SW 1271 (cell line): ENCODE measurements at regions not wholly inside any gene's neighbourhood (a gene's known extent, or its start where the extent isn't known, plus 50 kb on each side); places are given as distances from the start of the nearest gene placed in this dataset.

Experiments
- DNase-seq, 2 experiments: peaks; one replicate each; lab custom pipeline; 2025; lab: John Stamatoyannopoulos, UW

DNA sequence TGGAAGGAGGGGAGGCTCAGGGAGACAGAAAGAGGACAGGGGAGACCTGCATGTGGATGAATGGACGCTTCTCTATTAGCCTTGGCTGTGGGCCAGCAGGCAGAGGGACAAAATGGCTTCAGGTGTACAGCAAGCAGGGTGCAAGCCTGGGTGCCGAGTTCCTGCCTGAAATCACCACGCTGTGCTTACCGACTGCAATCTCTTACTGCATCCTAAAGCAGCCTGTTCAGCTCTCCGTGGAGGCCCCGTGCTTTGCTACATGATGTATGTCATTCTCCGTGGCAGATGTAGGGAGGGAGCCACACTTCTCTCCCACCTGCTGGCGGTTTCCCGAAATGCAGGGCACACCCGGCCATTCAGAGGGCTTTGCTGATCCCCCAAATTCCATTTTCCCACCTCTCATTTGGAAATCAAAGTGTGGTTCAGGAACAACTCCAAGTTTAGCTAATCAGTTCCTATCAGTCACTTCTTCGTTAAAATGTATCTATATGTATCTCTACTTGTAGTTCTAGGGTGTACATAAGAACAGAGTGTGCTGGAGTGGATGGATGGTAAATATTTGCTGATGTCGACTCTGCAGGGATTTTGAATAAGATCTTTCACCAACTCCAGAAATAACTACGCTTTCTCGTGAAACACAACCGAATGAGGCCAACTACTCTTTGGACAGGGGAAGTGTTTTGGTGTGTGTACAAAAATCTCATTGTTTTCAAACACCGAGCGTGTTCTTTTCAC, 122.3 kb upstream of the BACE2 start:
- DNase-seq = no peak

DNA sequence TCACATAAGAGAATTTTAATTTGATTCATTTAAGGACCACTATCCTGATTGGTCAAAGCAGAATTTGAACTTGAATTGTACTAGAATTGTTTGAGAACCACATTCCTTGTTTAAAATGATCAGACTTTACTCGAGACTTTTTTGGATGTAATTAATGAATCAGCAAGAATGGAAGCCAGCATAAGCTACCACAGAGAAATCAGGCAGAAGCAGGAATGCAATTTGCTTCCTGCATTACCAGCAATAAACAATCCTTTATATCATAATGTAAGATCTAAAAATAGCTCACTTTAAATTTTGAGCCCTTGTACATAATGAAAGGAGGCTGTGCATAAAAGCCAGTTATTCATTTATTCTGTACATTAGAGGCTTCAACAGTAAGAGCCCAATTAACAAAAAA, 119.8 kb upstream of the BACE2 start:
- no peak for DNase-seq

- DNase-seq = no peak
Measured at GRCh38 chr21:41048623-41049022, 119.3 kb upstream of the BACE2 start.

- no peak for DNase-seq
Measured at GRCh38 chr21:41052820-41053555, 115.0 kb upstream of the BACE2 start.

DNA sequence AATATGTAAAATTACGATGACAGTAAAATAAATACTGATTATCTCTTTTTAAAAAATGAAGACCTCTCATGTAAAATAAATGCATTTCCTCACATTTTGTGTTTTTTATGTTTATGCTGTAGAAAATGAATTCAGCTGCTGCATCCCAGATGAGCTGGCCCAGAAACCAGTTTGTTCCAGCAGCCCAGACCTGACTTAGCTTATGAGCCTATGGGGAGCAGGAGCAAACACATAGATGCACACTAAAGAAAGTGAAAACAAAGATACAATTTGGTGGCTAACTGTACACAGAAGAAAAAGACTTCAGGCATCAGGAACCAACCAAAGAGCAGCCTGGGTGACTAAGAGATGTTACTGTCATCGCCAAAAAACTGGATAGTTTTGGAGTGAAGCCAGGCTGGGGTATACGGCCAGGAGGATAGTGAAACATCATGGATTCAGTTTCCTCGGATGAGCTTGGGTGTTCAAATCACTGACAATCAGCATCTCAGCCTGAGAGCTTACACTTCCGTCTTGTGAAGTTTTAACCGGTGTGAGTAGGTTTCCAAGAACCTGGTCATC, 113.9 kb upstream of the BACE2 start:
- DNase-seq = no peak

DNA sequence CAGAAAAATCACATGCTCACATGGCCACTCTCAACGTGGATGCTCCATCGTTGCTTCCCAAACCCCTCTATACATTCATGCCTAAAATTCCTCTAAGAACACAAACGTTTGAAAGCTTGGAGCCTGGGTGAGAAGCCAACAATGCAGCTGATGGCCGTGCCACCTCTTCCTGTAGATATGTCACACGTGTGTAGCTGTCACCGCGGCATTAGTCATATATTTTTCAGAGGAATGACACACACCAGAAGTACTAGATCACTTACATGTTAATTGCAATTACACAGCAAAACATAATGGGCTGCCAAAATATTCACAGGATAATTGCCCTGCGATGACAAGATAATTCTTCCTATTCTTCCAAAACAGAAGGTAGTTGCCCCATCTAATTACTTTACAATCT, 112.7 kb upstream of the BACE2 start:
- no peak for DNase-seq

DNA sequence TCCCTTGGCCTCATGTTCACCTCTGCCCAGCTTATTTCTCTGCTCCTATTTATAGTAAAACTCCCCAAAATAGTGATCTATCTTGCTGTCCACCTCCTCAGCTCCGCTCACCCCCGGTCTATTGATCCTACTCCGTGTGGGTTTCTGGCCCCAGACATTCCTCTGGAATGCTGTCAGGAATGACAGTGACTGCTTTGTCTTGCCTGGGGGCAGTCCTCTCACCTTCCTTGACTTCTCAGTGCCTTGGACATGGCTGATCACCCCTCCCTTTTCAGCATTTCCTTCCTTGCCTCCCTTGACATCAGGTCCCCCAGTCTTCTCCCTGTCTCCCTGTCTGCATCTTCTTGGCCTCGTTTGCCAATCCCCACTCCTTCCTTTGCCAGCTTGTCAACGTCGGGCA, 108.1 kb upstream of the BACE2 start:
- no peak for DNase-seq

- no peak for DNase-seq
Measured at GRCh38 chr21:41061701-41062100, 106.3 kb upstream of the BACE2 start.

DNA sequence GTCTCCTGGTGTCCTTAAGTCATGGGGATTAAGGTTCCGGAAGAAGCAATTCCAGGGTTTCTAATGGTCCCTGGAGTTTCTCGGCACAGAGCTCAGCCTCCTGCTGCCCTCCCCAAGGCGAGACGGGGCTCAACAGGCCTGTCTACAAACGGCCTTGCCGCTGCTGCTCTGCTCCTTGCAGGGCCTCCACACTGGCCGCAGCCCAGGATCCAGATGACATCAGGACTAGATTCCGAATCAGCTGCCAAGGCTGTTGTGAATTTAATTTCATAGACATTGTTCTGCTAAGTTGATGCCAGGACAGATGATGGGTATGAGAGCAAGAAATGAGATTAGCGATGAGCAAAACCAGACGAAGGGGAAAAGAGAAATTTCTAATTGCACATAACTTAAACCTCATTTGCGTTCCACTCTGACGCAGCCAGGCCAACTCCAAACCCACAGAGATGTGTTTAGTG, 103.6 kb upstream of the BACE2 start:
- no peak for DNase-seq

- no peak for DNase-seq
Measured at GRCh38 chr21:41064951-41065350, 103.0 kb upstream of the BACE2 start.

DNA sequence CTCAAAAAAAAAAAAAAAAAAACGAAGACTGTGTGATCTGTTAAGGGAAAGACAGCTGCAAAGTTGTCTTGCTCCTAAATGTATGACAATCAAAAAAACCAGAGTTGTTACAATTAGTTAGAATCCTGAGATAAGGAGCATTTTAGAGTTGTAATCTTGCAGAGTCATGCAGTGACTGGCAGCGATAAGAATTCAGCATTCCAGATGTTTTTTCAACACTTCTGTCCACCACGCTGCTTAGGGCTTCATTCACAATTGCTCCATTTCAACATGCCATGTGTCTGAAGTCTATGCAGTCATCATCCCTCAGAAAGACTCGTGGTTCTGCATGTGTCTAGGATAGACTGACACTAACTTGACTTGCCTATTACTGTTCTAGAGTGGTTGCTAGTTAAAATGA, 102.4 kb upstream of the BACE2 start:
- no peak for DNase-seq

DNA sequence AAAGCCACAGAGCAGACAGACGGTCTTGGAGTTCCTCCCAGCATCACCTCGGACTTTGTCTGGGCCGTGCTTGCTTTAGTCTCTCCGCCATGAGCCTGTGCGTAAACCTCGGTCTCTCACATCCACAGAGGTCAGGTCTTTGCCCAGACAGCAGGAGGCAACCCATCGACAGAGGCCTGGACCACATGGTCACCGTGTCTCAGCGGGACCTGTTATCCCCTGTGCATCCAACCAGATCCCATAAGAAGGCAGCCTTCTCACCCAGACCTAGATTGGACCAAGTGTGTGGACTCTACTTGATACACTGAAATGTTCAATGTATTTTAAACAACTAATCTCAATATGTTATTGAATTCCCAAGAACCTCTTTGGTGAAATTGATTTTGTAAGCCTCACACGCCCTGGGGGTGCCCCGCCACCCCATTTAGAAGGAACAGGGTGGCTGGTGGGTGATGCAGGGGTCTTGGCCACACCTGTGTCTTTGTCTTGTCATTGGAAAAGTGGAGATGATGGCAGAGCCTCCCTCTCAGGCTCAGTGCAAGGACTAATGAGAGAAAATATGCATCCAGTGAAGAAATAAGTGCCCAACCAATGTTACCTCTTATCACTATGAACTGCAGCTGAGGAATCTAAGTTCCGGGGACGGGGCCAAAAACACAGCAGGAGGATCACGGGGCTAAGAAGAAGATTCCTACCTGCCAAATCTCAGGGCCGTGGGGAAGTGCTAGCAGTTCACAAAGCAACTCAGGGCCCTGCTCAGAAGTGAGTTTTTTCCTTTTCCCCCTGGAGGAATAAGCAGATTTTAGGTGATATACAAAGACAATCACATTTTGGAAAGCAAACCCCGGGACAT, 101.6 kb upstream of the BACE2 start:
- DNase-seq = no peak

DNA sequence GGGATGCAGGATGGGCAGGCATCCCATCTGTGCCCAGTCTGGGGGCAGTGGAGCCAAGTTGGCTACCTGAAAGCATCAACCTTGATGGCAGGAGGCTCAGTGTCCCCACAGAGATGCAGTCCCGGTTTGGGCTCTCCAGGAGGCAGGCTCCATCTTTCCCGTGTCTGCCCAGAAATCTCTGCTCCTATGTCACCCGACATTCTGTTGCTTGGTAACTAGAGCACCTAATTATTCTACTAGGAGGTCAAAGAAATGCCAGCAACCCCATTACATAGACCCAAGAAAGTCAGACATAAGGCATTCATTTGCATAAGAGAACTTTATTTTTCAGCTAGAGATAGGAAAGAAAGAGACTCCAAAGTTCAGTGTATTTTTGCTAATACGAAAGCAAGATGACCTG, 100.3 kb upstream of the BACE2 start:
- DNase-seq = no peak

- no peak for DNase-seq
Measured at GRCh38 chr21:41068496-41068895, 99.5 kb upstream of the BACE2 start.

GRCh38 chr21:41068967-41069642, 98.9 kb upstream of the BACE2 start:
- DNase-seq = peak in 1 of 2 experiments; percentile 5

GRCh38 chr21:41070284-41070683, 97.7 kb upstream of the BACE2 start:
- no peak for DNase-seq

DNA sequence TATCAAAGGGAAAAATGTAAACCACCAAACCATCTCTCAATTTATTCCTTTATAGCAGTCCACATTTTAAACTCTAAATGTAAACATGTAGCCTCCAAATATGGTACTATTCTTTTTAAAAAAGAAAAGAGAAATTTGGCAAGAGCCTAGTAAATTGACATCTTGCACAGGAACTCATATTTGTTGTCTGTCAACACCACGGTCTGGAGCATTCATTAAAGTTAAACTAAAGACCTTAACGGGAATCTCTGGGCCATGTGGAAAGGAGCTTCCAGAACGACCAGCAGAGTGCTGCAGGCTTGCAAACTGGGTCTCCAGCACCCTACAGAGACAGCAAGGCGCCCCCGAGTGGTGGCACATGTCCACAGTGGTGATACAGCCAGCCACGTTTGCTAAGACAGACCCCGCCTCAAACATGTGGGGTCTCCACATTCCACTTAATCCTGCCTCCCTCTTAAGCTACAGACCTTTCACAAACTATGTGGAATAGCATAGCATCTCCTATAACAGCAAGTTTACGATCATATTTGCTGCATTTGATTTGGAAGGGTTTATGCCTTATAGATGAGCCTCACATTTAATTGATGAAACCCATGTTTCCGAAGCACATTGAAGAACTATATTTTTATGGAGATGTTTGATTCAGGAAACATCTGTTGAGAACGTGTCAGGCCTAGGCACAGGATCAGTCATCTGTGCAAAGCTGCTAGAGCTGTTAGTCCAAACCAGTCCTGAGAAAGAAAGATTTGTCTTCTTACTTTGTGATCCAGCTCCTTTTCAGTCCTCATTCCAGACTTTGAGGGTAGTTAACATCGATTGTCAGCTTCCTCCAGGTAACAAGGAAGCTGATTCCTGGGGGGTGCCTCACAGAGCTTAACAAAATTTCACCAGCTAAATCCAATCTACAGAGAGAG, 96.4 kb upstream of the BACE2 start:
- no peak for DNase-seq

DNA sequence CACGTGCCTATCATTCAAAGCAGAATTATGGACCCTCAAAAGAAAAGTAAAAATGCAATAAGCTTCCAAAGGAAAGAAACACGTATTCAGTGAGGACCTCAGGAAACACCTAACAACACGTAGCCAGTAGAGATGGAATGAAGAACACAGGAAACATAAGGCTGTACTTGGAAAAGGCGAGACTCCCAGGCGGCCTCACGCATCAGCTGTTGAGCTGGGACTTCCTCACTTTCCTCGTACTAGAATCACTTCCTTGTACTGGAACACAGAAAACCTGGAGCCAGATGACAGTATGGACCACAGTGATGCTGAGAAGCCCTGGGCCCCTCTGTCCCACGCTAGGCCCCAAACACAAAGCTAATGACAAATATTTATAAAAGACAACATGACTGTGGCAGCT, 94.4 kb upstream of the BACE2 start:
- no peak for DNase-seq

DNA sequence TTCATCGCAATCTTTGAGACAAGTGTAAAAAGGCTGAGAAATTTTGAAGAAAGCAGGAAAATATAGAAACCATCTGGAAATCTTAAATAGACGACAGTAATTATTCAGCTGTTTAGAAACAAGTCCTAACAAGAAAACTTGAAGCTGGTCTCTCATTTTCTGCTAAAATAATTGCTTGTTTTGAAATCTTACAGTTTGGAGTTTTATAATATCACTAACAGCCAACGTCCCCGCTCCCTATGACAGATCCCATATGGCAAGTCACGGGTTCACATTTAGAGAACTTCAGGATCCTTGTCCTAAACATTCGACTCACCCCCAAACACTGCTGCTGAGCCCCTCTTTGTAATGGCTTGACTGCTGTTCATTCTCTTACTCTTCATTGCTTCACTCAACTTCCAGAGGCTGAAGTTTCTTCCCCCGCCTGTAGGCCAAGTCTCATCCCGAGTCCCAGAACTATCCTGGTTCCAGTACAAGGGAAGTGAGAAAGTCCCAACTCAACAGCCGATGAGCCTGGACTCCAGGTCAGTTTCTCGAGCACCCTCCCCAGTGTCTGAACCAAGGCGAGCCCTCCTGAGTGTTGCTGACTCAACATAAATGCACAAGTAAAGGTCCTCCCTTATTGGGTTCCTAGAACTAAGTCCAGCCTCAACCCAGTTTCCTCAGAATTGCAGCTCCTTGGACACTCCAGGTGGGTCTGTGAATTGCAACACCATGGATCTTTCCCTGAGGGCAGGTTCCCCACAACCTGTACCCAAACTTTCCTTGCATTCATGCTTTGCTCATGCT, 93.4 kb upstream of the BACE2 start:
- DNase-seq = no peak

DNA sequence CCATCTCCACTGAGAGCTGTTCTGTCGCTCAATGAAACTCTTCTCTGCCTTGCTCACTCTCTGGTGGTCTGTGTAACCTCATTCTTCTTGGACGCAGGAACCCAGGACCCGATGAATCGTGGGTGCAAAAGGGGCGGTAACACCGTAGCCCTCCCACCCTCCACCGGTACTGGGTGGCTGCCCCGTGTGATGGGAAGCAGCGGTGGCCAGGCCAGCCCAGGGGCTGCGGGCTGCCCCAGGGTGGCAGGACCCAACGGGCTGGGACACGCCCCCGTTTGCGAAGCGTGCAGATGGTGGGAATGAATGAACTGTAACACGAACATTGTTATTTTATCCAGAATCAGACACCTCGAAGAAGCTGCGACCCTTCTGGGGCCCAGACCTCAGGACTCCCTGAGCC, 92.3 kb upstream of the BACE2 start:
- DNase-seq = no peak
